ENCODE measurements at regions not wholly inside any gene's neighbourhood (a gene's known extent, or its start where the extent isn't known, plus 50 kb on each side); places are given as distances from the start of the nearest gene placed in this dataset.

DNA sequence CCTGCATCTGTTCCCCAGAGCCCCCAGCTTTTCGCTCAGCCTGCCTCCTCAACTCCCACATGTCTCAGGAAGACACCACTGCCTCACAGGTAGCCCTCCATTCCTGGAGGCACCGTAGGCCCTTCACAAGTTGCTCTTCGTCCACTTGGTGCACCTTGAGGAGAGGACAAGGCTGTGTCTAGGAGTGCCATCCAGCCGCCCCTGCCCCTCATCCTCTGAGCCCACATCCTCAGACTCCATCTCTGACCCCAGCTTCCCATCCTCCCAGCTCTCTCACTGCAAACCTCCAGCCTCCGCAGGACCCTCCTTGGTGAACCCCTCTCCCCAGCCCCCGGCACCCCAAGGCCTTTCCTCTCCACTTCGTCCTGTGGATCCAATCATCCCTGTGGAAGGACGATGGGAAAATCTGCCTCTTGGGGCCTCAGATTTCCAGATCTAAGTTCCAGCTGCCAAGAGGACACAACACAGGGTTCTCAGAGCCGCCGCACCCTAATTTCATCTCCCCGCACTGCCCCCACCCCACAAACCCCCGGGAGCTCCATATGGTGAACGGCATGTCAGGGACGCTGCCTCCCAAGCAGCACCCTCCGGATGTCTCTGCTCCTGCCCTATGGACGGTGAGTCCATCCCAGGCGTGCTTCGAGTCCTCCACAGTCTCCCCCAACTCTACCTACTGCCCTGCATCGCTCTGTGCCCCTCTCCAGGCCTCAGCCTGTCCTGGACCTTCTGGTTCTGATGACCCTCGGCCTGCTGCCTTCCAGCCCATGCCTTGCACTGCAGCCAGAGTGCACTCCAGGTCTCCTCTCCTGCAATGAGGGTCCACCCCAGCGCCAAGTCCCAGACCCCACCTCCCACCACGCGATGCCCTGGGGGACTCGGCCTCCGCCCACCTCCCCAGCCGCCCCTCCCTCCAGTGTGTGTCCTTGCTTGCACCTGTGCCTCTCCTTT, 314.1 kb upstream of the DIO3 start:
- Histone ChIP-seq H3K4me2 (ENCODE audit: insufficient read depth, low read length) (no peak overlapping the region), H3K9me1 (replicated peaks; ENCODE audit: control insufficient read depth, extremely low read depth, insufficient read depth, low read length) (no peaks in the 10 kb centered on the region), H3K27ac (ENCODE audit: insufficient read depth, low read depth, low read length) (no peak overlapping the region), H2AFZ (ENCODE audit: low read depth, low read length) (no peak overlapping the region), H3K79me2 (ENCODE audit: control insufficient read depth, insufficient read depth, low read length) (no peaks in the 10 kb centered on the region), H3K9ac (replicated peaks; ENCODE audit: extremely low read depth, insufficient read depth, low read length) (no peak overlapping the region), H3K27me3 (ENCODE audit: control insufficient read depth in 2 of 2, insufficient read depth in 2 of 2, low read length in 2 of 2) (no peaks in the 10 kb centered on the region), H3K4me3 (replicated peaks in 1 of 3; ENCODE audit: insufficient read depth in 1 of 3, low read depth in 1 of 3, low read length in 3 of 3) (no peak overlapping the region), H3K9me3 (replicated peaks; ENCODE audit: control insufficient read depth, insufficient read depth, low read length) (no peaks in the 10 kb centered on the region), H4K20me1 (replicated peaks; ENCODE audit: control insufficient read depth, extremely low read depth, insufficient read depth, low read length) (no peaks in the 10 kb centered on the region), H3K36me3 (ENCODE audit: control insufficient read depth in 2 of 2, extremely low read depth in 1 of 2, insufficient read depth in 2 of 2, low read length in 2 of 2) (no peaks in the 10 kb centered on the region), H3K4me1 (ENCODE audit: control insufficient read depth, extremely low read depth, insufficient read depth, low read length) (no peaks in the 10 kb centered on the region)
- intact Hi-C loops (cut with micrococcal nuclease), result no loop called here
- ChIA-PET CTCF (interaction anchor here (0.6 kb wide), 1 partner anchor 731 kb away, joined by 3 read pairs; no protein-coding TSS in a partner anchor), POLR2A (no interaction called here)
- no TSS peak for BruUV-seq (replicated peaks)
- no peak for TF ChIP-seq MYC (IDR thresholded peaks at IDR 0.05; ENCODE audit: low read depth, low read length)
- no peak for TF ChIP-seq POLR2A (IDR thresholded peaks at IDR 0.05; ENCODE audit: low read depth, low read length)
- TF ChIP-seq, protein P1, sequence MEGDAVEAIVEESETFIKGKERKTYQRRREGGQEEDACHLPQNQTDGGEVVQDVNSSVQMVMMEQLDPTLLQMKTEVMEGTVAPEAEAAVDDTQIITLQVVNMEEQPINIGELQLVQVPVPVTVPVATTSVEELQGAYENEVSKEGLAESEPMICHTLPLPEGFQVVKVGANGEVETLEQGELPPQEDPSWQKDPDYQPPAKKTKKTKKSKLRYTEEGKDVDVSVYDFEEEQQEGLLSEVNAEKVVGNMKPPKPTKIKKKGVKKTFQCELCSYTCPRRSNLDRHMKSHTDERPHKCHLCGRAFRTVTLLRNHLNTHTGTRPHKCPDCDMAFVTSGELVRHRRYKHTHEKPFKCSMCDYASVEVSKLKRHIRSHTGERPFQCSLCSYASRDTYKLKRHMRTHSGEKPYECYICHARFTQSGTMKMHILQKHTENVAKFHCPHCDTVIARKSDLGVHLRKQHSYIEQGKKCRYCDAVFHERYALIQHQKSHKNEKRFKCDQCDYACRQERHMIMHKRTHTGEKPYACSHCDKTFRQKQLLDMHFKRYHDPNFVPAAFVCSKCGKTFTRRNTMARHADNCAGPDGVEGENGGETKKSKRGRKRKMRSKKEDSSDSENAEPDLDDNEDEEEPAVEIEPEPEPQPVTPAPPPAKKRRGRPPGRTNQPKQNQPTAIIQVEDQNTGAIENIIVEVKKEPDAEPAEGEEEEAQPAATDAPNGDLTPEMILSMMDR (IDR thresholded peaks at IDR 0.05; ENCODE audit: extremely low read depth in 1 of 2, insufficient read depth in 1 of 2, low read depth in 1 of 2, low read length in 2 of 2), result no peak
- no peak for TF ChIP-seq FOS (IDR thresholded peaks at IDR 0.05; ENCODE audit: borderline replicate concordance, insufficient read depth, low read length)
- TF ChIP-seq, protein P2, sequence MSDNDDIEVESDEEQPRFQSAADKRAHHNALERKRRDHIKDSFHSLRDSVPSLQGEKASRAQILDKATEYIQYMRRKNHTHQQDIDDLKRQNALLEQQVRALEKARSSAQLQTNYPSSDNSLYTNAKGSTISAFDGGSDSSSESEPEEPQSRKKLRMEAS (IDR thresholded peaks at IDR 0.05; ENCODE audit: insufficient read depth, insufficient read length), result no peak
- no peak for TF ChIP-seq GATA2 (IDR thresholded peaks at IDR 0.05; ENCODE audit: insufficient read depth, insufficient read length, low read depth, low read length)
- no peak for FAIRE-seq
- no peak for DNase-seq (ENCODE audit: low read depth, low spot score)
- dilution Hi-C loops (cut with MboI; ENCODE audit: extremely low pct_ligation_motif_present, low sequenced_read_pairs), result no loop called here

Data from endothelial cell of umbilical vein (primary cell).